ENCODE measurements at regions not wholly inside any gene's neighbourhood (a gene's known extent, or its start where the extent isn't known, plus 50 kb on each side); places are given as distances from the start of the nearest gene placed in this dataset.
"Not testable (repeated sequence)": the region's sequence is repeated elsewhere in the genome, so short reads cannot be mapped to it uniquely, and the experiment has no call there.

DNA sequence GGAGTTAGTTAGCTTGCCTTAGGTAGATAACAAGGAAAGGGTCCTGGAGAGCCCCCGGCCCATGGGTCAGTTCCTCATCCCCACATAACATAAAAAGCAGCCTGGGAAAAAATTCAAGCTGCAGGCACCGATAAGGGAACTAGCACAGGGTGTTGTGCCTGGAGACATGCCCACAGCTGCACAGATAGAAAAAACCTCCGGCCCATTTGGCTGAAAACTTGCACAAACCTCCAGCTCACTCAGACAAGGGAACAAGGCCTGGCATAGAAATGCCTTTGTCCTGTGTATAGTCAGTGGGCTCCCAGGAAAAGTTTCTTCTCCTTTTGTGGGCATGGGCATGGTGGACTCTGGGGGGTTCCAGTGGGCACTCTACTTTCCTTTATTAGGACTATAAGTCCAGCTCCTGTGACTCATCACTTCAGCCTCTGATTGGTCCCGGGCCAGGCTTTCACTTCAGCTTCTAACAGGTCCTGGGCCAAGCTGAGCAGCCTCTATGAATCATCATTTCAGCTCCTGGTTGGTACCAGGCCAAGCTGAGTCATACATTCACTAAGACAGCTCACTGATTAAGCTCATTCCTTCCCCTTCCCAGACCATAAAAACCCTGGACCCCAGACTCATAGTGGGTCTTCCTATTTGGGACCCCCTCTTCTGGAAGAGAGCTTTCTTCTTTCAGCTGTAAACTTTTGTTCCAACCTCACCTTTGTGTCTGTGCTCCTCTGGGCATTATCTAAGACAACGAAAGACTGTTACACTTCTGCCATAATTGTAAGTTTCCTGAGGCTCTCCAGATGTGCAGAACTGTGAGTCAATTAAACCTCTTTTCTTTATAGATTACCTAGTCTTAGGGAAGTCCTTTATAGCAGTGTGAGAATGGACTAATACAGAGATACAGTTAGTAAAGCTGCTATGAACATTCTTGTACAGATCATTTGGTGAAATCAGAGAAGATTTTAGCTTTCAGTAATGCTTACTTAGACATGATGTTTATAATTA is 348.0 kb upstream of the DPPA4 start:
- Mint-ChIP-seq H3K36me3 (ENCODE audit: low read depth) (no peaks in the 10 kb centered on the region), H3K9me3 (no peaks in the 10 kb centered on the region), H3K27ac (no peak overlapping the region), H3K4me3 (no peak overlapping the region), H3K27me3 (ENCODE audit: insufficient read depth) (no peaks in the 10 kb centered on the region), H3K4me1 (ENCODE audit: low read depth) (no peaks in the 10 kb centered on the region)
- intact Hi-C loops (cut with micrococcal nuclease): no loop called here
- DNase-seq (ENCODE audit: low spot score): no peak

DNA sequence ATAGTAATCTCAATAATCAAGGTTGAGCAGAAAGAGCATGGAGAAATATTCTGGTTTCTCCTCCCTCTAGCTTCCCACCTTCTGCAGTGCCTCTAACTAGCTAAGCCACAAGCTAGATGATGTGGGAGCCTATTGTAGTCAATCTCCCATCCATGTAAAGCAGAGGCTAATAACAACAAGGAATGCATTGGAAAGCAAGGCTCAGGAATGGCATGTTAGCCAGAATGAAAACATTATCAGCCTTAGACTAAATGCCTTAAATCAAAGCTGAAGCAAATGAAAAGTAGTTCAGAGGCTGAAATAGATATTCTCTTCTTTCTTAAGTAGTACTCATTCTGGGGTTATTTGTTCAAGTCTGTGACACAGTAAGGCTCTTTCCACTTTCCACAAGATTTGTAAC is 350.3 kb upstream of the DPPA4 start:
- H3K4me1 Mint-ChIP-seq (ENCODE audit: low read depth): no peaks in the 10 kb centered on the region
- no peaks in the 10 kb centered on the region for H3K36me3 Mint-ChIP-seq (ENCODE audit: low read depth)
- H3K4me3 Mint-ChIP-seq: no peak overlapping the region
- intact Hi-C loops (cut with micrococcal nuclease): no loop called here
- no peaks in the 10 kb centered on the region for H3K27me3 Mint-ChIP-seq (ENCODE audit: insufficient read depth)
- no peaks in the 10 kb centered on the region for H3K9me3 Mint-ChIP-seq
- DNase-seq (ENCODE audit: low spot score): no peak
- no peak overlapping the region for H3K27ac Mint-ChIP-seq

DNA sequence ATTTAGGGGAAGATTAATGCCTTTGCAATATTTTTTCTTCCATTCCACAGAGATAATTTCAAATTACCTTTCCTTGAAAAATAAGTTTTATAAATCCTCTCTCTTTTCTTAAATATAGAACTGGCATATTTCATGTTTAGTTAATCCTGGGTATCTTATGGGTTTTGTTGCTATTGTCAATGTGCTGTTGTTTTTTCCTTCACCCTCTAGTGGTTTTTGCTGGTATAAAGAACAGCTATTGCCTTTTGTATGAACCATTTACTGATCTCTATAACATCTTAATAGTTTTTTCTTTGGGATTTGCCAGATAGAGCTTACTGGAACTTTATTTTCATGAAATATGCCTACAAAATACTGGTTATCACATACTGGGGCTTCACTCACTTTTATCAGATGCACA is 359.6 kb upstream of the DPPA4 start:
- H3K27ac Mint-ChIP-seq: no peak overlapping the region
- DNase-seq (ENCODE audit: low spot score): no peak
- no peaks in the 10 kb centered on the region for H3K4me1 Mint-ChIP-seq (ENCODE audit: low read depth)
- intact Hi-C loops (cut with micrococcal nuclease): no loop called here
- no peaks in the 10 kb centered on the region for H3K36me3 Mint-ChIP-seq (ENCODE audit: low read depth)
- H3K27me3 Mint-ChIP-seq (ENCODE audit: insufficient read depth): no peaks in the 10 kb centered on the region
- no peak overlapping the region for H3K4me3 Mint-ChIP-seq
- peaks cover 14% of the 10 kb centered on the region for H3K9me3 Mint-ChIP-seq

DNA sequence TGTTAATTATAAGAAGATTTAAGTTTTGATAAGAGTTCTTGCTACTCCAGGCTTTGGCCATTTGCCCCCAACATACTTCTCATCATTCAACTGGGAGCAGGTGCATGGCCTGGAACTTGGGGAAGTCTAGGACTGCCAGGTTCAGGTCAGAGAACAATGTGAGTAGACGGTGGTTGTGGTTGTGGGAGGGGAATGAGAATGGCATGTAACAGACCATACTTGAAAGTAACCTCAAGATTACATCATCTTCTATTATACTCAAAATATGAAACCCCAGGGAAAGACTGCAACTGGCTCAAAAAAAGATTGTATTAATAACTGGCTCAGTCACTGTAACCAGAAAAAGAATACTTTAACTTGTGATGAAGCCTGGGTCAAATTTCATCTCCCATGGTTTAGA is 364.9 kb upstream of the DPPA4 start:
- H3K4me1 Mint-ChIP-seq (ENCODE audit: low read depth): peaks cover 7% of the 10 kb centered on the region
- intact Hi-C loops (cut with micrococcal nuclease): no loop called here
- H3K9me3 Mint-ChIP-seq: no peaks in the 10 kb centered on the region
- no peak overlapping the region for H3K4me3 Mint-ChIP-seq
- H3K27me3 Mint-ChIP-seq (ENCODE audit: insufficient read depth): no peaks in the 10 kb centered on the region
- DNase-seq (ENCODE audit: low spot score): no peak
- H3K27ac Mint-ChIP-seq: no peak overlapping the region
- no peaks in the 10 kb centered on the region for H3K36me3 Mint-ChIP-seq (ENCODE audit: low read depth)

DNA sequence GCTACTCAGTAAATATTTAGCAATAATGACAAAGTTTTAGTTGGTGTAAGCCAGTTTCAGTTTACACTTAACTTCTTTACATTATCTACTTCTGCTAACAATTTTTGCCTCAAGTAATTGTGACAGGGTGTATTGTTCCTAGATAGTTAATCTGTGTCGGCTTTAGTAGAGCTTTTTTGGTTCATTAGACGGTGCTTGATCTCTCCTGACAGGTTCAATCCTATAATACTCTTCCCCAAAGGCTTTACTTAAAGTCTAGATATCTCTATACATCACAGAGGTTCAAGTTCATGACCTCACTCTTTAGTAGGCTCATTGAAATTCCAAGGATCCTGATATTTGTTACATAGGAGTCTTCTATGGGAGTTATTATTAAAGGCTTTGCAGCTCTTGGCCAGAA is 365.6 kb upstream of the DPPA4 start:
- no peaks in the 10 kb centered on the region for H3K36me3 Mint-ChIP-seq (ENCODE audit: low read depth)
- H3K9me3 Mint-ChIP-seq: no peaks in the 10 kb centered on the region
- H3K4me1 Mint-ChIP-seq (ENCODE audit: low read depth): peaks cover 7% of the 10 kb centered on the region
- intact Hi-C loops (cut with micrococcal nuclease): no loop called here
- no peak for DNase-seq (ENCODE audit: low spot score)
- no peak overlapping the region for H3K4me3 Mint-ChIP-seq
- H3K27ac Mint-ChIP-seq: no peak overlapping the region
- H3K27me3 Mint-ChIP-seq (ENCODE audit: insufficient read depth): no peaks in the 10 kb centered on the region

DNA sequence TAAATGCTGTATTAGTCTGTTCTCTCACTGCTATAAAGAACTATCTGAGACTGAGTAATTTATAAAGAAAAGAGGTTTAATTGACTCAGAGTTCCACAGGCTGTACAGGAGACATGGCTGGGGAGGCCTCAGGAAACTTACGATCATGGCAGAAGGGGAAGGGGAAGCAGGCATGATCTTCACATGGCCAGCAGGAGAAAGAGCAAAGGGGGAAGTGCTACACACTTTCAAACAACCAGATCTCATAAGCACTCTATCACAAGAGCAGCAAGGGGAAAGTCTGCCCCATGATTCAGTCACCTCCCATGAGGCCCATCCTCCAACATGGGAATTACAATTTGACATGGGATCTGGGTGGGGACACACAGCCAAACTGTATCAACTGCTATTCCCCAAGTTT is 367.8 kb upstream of the DPPA4 start:
- H3K9me3 Mint-ChIP-seq; intact Hi-C loops (cut with micrococcal nuclease); H3K36me3 Mint-ChIP-seq (ENCODE audit: low read depth); H3K4me3 Mint-ChIP-seq; H3K27ac Mint-ChIP-seq; H3K4me1 Mint-ChIP-seq (ENCODE audit: low read depth); DNase-seq (ENCODE audit: low spot score); H3K27me3 Mint-ChIP-seq (ENCODE audit: insufficient read depth): not testable (repeated sequence)

DNA sequence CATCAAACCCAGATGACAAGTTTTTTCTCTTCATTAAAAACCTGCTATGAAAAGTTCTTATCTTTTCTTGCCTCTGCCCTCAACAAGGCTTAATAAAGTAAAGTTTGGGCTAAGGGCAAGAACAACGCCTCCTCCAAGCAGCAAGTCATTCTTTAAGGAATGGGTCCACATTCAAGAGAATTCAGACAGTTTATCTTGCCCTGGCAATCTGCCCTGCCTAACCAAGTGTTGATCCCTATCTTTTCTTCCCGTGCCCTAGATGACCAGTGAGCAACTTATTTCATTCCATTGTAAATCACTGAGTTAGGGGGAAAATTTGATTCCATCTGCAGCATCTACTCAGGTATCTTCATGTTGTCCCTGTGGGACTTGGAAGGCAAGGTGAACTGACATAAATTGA is 370.3 kb upstream of the DPPA4 start:
- H3K9me3 Mint-ChIP-seq: peaks cover 4% of the 10 kb centered on the region
- DNase-seq (ENCODE audit: low spot score): no peak
- intact Hi-C loops (cut with micrococcal nuclease): no loop called here
- no peaks in the 10 kb centered on the region for H3K27me3 Mint-ChIP-seq (ENCODE audit: insufficient read depth)
- H3K4me1 Mint-ChIP-seq (ENCODE audit: low read depth): peaks cover under 1% of the 10 kb centered on the region
- H3K27ac Mint-ChIP-seq: no peak overlapping the region
- no peak overlapping the region for H3K4me3 Mint-ChIP-seq
- H3K36me3 Mint-ChIP-seq (ENCODE audit: low read depth): no peaks in the 10 kb centered on the region

DNA sequence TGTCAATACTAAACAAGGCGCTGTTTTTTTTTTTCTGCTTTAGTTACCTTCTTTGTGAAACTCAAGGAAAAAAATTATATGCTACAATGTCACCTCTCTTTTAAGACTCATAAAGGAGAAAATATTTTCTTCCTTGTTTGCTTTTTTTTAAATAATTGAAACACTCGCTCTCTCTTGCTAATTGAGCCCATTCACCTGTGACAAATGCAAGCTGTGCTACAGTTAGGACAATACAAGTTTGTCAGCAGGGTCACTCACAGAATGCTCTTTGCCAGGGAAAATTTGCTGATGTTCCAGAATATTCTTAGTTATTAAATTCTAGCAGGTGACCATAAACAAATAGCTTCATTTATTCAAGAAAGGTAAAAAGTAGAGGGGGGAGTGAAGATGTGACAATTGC is 375.9 kb upstream of the DPPA4 start:
- H3K36me3 Mint-ChIP-seq (ENCODE audit: low read depth): no peaks in the 10 kb centered on the region
- H3K27me3 Mint-ChIP-seq (ENCODE audit: insufficient read depth): peaks cover 3% of the 10 kb centered on the region
- H3K4me1 Mint-ChIP-seq (ENCODE audit: low read depth): no peaks in the 10 kb centered on the region
- H3K27ac Mint-ChIP-seq: no peak overlapping the region
- H3K9me3 Mint-ChIP-seq: peaks cover 4% of the 10 kb centered on the region
- H3K4me3 Mint-ChIP-seq: no peak overlapping the region
- no peak for DNase-seq (ENCODE audit: low spot score)
- intact Hi-C loops (cut with micrococcal nuclease): no loop called here

DNA sequence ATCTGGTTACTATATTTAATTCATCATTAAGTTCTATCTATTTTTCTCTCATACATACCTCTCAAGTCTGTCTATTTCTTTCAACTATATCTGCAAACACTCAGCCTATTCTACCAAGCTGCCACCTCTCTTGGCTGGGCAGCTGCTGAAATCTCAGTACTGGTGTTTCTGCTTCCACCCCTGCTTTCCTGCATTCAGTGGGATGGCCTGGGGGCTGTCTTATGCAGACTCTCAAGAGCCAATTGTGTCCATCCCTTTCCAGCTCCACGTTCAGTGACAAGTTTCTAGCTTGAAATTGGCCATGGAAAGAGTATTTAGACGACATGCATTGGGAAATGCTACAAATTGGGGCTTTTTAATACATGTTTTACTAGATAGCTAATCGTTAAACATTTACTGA is 378.4 kb upstream of the DPPA4 start:
- H3K9me3 Mint-ChIP-seq: no peaks in the 10 kb centered on the region

DNA sequence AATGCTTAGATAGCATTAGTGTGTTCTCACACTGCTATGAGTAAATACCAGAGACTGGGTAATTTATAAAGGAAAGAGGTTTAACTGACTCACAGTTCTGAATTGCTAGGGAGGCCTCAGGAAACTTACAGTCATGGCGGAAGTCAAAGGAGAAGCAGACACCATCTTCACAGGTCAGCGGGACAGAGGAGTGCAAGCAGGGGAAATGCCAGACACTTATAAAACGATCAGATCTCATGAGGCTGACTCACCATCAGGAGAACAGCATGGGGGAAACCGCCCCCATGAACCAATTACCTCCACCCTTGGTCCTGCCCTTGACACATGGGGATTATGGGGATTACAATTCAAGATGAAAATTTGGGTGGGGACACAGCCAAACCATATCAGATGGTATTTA is 381.5 kb upstream of the DPPA4 start:
- H3K4me1 Mint-ChIP-seq (ENCODE audit: low read depth): no peaks in the 10 kb centered on the region
- intact Hi-C loops (cut with micrococcal nuclease): no loop called here
- DNase-seq (ENCODE audit: low spot score): no peak
- no peaks in the 10 kb centered on the region for H3K36me3 Mint-ChIP-seq (ENCODE audit: low read depth)
- H3K27me3 Mint-ChIP-seq (ENCODE audit: insufficient read depth): peaks cover 3% of the 10 kb centered on the region
- no peaks in the 10 kb centered on the region for H3K9me3 Mint-ChIP-seq
- no peak overlapping the region for H3K4me3 Mint-ChIP-seq
- no peak overlapping the region for H3K27ac Mint-ChIP-seq

More for the DNA sequence above, 378.4 kb upstream of the DPPA4 start:
- intact Hi-C loops (cut with micrococcal nuclease): no loop called here
- no peak overlapping the region for H3K27ac Mint-ChIP-seq
- H3K4me1 Mint-ChIP-seq (ENCODE audit: low read depth): no peaks in the 10 kb centered on the region
- H3K4me3 Mint-ChIP-seq: no peak overlapping the region
- no peaks in the 10 kb centered on the region for H3K36me3 Mint-ChIP-seq (ENCODE audit: low read depth)
- DNase-seq (ENCODE audit: low spot score): no peak
- peaks cover 3% of the 10 kb centered on the region for H3K27me3 Mint-ChIP-seq (ENCODE audit: insufficient read depth)

DNA sequence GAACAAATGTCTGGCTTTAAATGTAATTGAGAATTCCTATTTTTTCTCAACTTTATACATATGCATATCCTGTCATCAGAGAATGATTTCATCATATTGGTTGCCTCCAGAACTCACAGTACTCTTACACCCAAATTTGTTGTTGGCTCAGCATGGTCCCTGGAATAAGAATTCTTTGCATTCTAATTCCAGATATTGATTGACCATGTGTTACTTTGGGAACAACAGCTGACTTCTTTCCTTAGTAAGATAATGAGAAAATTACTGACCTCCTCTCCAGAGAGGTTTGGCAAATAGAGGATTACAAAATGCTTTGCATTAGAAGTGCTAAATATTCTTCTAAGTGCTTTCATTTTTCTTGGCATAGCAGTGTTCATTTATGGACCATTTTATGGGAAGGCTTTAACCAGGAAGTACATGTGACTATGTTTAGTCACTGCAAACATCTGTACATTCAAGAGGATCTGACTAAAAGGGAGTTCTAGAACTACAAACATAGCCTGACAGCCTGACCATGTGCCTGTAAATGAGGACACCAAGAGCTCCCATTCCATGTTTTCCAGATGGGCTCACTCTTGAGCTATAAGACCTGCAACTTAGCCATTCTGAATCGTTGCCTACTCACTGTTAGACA is 391.6 kb upstream of the DPPA4 start:
- no peaks in the 10 kb centered on the region for H3K4me1 Mint-ChIP-seq (ENCODE audit: low read depth)
- H3K9me3 Mint-ChIP-seq: no peaks in the 10 kb centered on the region
- DNase-seq (ENCODE audit: low spot score): no peak
- H3K36me3 Mint-ChIP-seq (ENCODE audit: low read depth): no peaks in the 10 kb centered on the region
- no peak overlapping the region for H3K4me3 Mint-ChIP-seq
- no peak overlapping the region for H3K27ac Mint-ChIP-seq
- H3K27me3 Mint-ChIP-seq (ENCODE audit: insufficient read depth): peaks cover 4% of the 10 kb centered on the region
- intact Hi-C loops (cut with micrococcal nuclease): no loop called here

DNA sequence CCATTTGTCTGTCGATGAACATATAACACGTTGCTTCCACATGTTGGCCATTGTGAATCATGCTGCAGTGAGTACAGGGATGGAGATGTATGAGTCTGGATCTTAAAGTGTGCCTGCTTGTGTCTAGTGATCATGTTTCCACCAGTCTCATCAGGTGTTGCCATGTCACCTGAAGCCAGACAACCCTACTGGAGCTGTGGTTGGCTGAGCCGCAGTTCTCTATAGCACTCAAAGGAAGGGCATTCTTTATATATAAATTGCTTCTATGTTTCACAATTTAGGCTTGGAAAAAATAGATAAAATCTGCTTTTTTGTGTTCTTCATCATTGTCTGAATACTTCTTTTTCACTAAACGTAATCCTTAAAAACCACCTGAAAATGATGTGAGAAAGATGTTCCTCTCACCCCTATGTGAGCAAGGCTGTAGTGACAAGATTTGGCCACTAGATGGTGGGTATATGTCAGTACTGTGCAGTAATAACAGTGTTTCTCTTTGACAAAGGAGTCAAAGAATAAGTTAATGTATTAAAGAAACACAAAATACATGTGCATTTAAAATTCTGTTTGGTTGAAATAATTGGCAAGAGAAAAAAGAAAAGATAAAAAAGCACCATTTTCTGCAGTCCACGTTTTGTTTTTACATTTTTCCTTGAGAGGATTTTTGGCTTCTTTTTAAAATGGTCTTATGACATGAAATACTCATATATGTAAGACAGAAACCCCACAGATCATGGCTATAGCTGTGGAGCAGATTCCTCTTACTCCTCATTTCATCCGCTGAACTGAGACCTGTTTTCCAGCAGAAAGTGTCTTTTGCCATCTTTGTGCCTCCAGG is 394.5 kb upstream of the DPPA4 start:
- DNase-seq (ENCODE audit: low spot score): peak; percentile 7
- no peaks in the 10 kb centered on the region for H3K36me3 Mint-ChIP-seq (ENCODE audit: low read depth)
- no peak overlapping the region for H3K4me3 Mint-ChIP-seq
- H3K27me3 Mint-ChIP-seq (ENCODE audit: insufficient read depth): peaks cover 6% of the 10 kb centered on the region
- no peak overlapping the region for H3K27ac Mint-ChIP-seq
- intact Hi-C loops (cut with micrococcal nuclease): loop anchor here (1.0 to 10.0 kb wide), 4 partner anchors 233 to 1349 kb away; no protein-coding TSS in a partner anchor
- no peaks in the 10 kb centered on the region for H3K4me1 Mint-ChIP-seq (ENCODE audit: low read depth)
- peaks cover 6% of the 10 kb centered on the region for H3K9me3 Mint-ChIP-seq

DNA sequence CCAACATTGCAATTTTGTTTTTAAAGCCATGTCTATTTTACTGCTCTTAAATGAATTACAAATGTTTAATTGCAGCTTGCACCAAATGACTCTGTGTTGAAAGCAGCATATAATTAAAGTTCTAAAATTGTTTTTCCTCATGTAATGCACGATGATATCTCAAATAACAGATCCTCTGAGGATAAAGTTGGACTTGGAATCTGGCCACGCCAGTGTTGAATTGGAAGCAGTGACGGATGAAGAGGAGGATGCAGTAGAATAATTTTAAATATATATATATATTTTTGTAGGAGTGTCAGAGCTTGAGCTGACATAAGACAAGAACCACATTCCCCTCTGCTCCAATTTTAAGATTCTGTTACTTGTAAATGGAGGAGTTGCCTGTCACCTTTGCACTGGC is 406.6 kb upstream of the DPPA4 start:
- no peaks in the 10 kb centered on the region for H3K4me1 Mint-ChIP-seq (ENCODE audit: low read depth)
- DNase-seq (ENCODE audit: low spot score): no peak
- no peak overlapping the region for H3K27ac Mint-ChIP-seq
- H3K36me3 Mint-ChIP-seq (ENCODE audit: low read depth): no peaks in the 10 kb centered on the region
- no peaks in the 10 kb centered on the region for H3K9me3 Mint-ChIP-seq
- H3K27me3 Mint-ChIP-seq (ENCODE audit: insufficient read depth): no peaks in the 10 kb centered on the region
- no peak overlapping the region for H3K4me3 Mint-ChIP-seq
- intact Hi-C loops (cut with micrococcal nuclease): no loop called here

All from activated T-helper 1 cell treated with anti-CD3 and anti-CD28 coated beads, Interleukin-12 subunit alpha, Interleukin-12 subunit beta, Interleukin-2, Interleukin-4 antibody, amounts not matched to agents 30 ng/mL and 10 ng/mL and 1 ng/mL, durations not matched to agents 14 hours and 24 hours and 36 hours (primary cell).